Activated CD4-positive, CD25-positive, alpha-beta regulatory T cell (primary cell): ENCODE measurements at regions not wholly inside any gene's neighbourhood (a gene's known extent, or its start where the extent isn't known, plus 50 kb on each side); places are given as distances from the start of the nearest gene placed in this dataset.

Experiments used
- DNase-seq, 4 experiments: peaks; one replicate each; lab custom pipeline; 2025; lab: John Stamatoyannopoulos, UW

- no peak for DNase-seq
Measured at GRCh38 chr11:116473206-116473769, 299.5 kb downstream of the BUD13 start.

GRCh38 chr11:116472651-116473050 is 300.1 kb downstream of the BUD13 start:
- DNase-seq, result no peak

- DNase-seq, result no peak
Measured at GRCh38 chr11:116471608-116472256, 301.1 kb downstream of the BUD13 start.

- DNase-seq, result no peak
Measured at GRCh38 chr11:116468699-116469098, 304.1 kb downstream of the BUD13 start.

GRCh38 chr11:116467823-116468222 is 305.0 kb downstream of the BUD13 start:
- DNase-seq, result no peak

GRCh38 chr11:116466801-116467200 is 306.0 kb downstream of the BUD13 start:
- no peak for DNase-seq

- DNase-seq, result no peak
Measured at GRCh38 chr11:116466191-116466590, 306.6 kb downstream of the BUD13 start.

- no peak for DNase-seq
Measured at GRCh38 chr11:116465056-116465455, 307.7 kb downstream of the BUD13 start.

GRCh38 chr11:116461789-116462188 is 311.0 kb downstream of the BUD13 start:
- DNase-seq, result no peak

- no peak for DNase-seq
Measured at GRCh38 chr11:116460156-116460920, 312.4 kb downstream of the BUD13 start.

- DNase-seq, result no peak
Measured at GRCh38 chr11:116459185-116460045, 313.4 kb downstream of the BUD13 start.

- DNase-seq, result no peak
Measured at GRCh38 chr11:116458546-116458945, 314.2 kb downstream of the BUD13 start.

- DNase-seq, result no peak
Measured at GRCh38 chr11:116457336-116458007, 315.3 kb downstream of the BUD13 start.

GRCh38 chr11:116454951-116455350 is 317.8 kb downstream of the BUD13 start:
- DNase-seq, result no peak

GRCh38 chr11:116454020-116454645 is 318.7 kb downstream of the BUD13 start:
- no peak for DNase-seq

GRCh38 chr11:116452461-116452860 is 320.3 kb downstream of the BUD13 start:
- no peak for DNase-seq

GRCh38 chr11:116449522-116449921 is 323.3 kb downstream of the BUD13 start:
- no peak for DNase-seq

- no peak for DNase-seq
Measured at GRCh38 chr11:116446048-116446941, 326.5 kb downstream of the BUD13 start.

- DNase-seq, result no peak
Measured at GRCh38 chr11:116445108-116446047, 327.4 kb downstream of the BUD13 start.
